PC-3 (cell line): ENCODE measurements at regions not wholly inside any gene's neighbourhood (a gene's known extent, or its start where the extent isn't known, plus 50 kb on each side); places are given as distances from the start of the nearest gene placed in this dataset.

Experiments
- ATAC-seq: fragments of 200-7000 bp; cut with Tn5 transposase; 2 replicates; pipeline ENCODE4 v1.9.1; 2020; ENCODE audit warnings: mild to moderate bottlenecking, moderate library complexity
- BruUV-seq: library from RNA; stranded (reverse); fragments of 400-500 nt; replicated peaks from 2 replicates; lab custom pipeline; 2021; lab: Mats Ljungman, UMichigan
- CTCF ChIA-PET: fragments of 300-600 bp; sonication (Branson Sonifier 250); formaldehyde crosslinking; loops from one replicate; lab custom pipeline; 2022; ENCODE audit warnings: antibody characterized with exemption; lab: Charles Lee
- POLR2A ChIA-PET: fragments of 300-600 bp; sonication (Branson Sonifier 250); formaldehyde crosslinking; loops from one replicate; lab custom pipeline; 2022; ENCODE audit warnings: antibody characterized with exemption; ENCODE audit not compliant: unreplicated experiment; lab: Charles Lee
- DNase-seq: peaks from one replicate; pipeline ENCODE4 v3.0.0-alpha.2; 2015
- H2AFZ ChIP-seq: fragments of 300-600 bp; sonication (generic); 2 replicates; pipeline ENCODE4 v1.6.0; 2016; ENCODE audit warnings: antibody characterized with exemption, low read length
- H3F3A ChIP-seq: fragments of 300-600 bp; sonication (generic); one replicate; pipeline ENCODE4 v1.6.0; 2017; ENCODE audit warnings: antibody characterized with exemption, low read length, control low read depth, mild to moderate bottlenecking; ENCODE audit not compliant: unreplicated experiment
- H3K27ac ChIP-seq: fragments of 300-600 bp; sonication (generic); 2 replicates; pipeline ENCODE4 v1.5.1; 2016; ENCODE audit warnings: mild to moderate bottlenecking, low read length
- H3K27me3 ChIP-seq: fragments of 300-600 bp; sonication (generic); 2 replicates; pipeline ENCODE4 v1.6.1; 2016; ENCODE audit warnings: low read length, mixed read lengths
- H3K36me3 ChIP-seq: fragments of 300-600 bp; sonication (generic); 2 replicates; pipeline ENCODE4 v1.6.1; 2016; ENCODE audit warnings: low read depth, mixed run types, low read length, mixed read lengths
- H3K4me1 ChIP-seq: fragments of 300-600 bp; sonication (generic); 2 replicates; pipeline ENCODE4 v1.5.1; 2016; ENCODE audit warnings: low read length; ENCODE audit not compliant: insufficient read depth
- H3K4me2 ChIP-seq: fragments of 300-600 bp; sonication (generic); 2 replicates; pipeline ENCODE4 v1.6.0; 2016; ENCODE audit warnings: low read length
- H3K4me3 ChIP-seq: fragments of 300-600 bp; sonication (generic); 2 replicates; pipeline ENCODE4 v1.5.1; 2016; ENCODE audit warnings: mild to moderate bottlenecking, low read length, mixed read lengths
- H3K79me2 ChIP-seq: fragments of 300-600 bp; sonication (generic); 2 replicates; pipeline ENCODE4 v1.6.1; 2017; ENCODE audit warnings: low read length, mixed read lengths
- H3K9ac ChIP-seq: fragments of 300-600 bp; sonication (generic); 2 replicates; pipeline ENCODE4 v1.6.0; 2016; ENCODE audit warnings: mild to moderate bottlenecking, low read length
- H3K9me2 ChIP-seq: fragments of 300-600 bp; sonication (generic); replicated peaks from 2 replicates; pipeline ENCODE4 v1.6.1; 2016; ENCODE audit warnings: mixed run types, low read length, mixed read lengths
- H3K9me3 ChIP-seq: fragments of 300-600 bp; sonication (generic); 2 replicates; pipeline ENCODE4 v1.6.1; 2016; ENCODE audit warnings: low read length, mixed read lengths
- H4K20me1 ChIP-seq: fragments of 300-600 bp; sonication (generic); 2 replicates; pipeline ENCODE4 v1.6.1; 2016; ENCODE audit warnings: low read length, mixed read lengths
- CTCF ChIP-seq: fragments of 300-600 bp; sonication (generic); conservative IDR thresholded peaks from 2 replicates; pipeline ENCODE4 v1.5.1; 2017; ENCODE audit warnings: antibody characterized with exemption, low read depth, mild to moderate bottlenecking, low read length
- EZH2 ChIP-seq: fragments of 300-600 bp; sonication (generic); IDR thresholded peaks from one replicate; pipeline ENCODE4 v1.6.1; 2017; ENCODE audit warnings: antibody characterized with exemption, mild to moderate bottlenecking, low read length; ENCODE audit not compliant: unreplicated experiment
- EZH2phosphoT487 ChIP-seq: fragments of 300-600 bp; sonication (generic); IDR thresholded peaks from 2 replicates; pipeline ENCODE4 v1.6.1; 2018; ENCODE audit warnings: mild to moderate bottlenecking, antibody characterized with exemption, low read length, borderline replicate concordance
- intact Hi-C: fragments of 100-400 bp; cut with micrococcal nuclease; formaldehyde crosslinking; loops from 2 replicates; pipeline ENCODE4 v1.9.0; 2023

GRCh38 chr10:28151636-28152035 lies 151.2 kb downstream of the MPP7 start:
- BruUV-seq = no TSS peak
- Histone ChIP-seq H3K9me3 (no peaks in the 10 kb centered on the region), H3K4me3 (no peak overlapping the region), H2AFZ (no peak overlapping the region), H3K4me1 (no peaks in the 10 kb centered on the region), H3K9me2 (no peaks in the 10 kb centered on the region), H3K4me2 (no peak overlapping the region), H3F3A (no peaks in the 10 kb centered on the region), H3K27me3 (no peaks in the 10 kb centered on the region), H3K79me2 (no peaks in the 10 kb centered on the region), H3K36me3 (no peaks in the 10 kb centered on the region), H3K9ac (no peak overlapping the region), H4K20me1 (no peaks in the 10 kb centered on the region), H3K27ac (no peak overlapping the region)
- ATAC-seq (no peak), DNase-seq (no peak)
- no peak for TF ChIP-seq EZH2phosphoT487
- no peak for TF ChIP-seq CTCF
- no peak for TF ChIP-seq EZH2
- intact Hi-C loops = no loop called here
- POLR2A ChIA-PET = no interaction called here
- CTCF ChIA-PET = no interaction called here

DNA sequence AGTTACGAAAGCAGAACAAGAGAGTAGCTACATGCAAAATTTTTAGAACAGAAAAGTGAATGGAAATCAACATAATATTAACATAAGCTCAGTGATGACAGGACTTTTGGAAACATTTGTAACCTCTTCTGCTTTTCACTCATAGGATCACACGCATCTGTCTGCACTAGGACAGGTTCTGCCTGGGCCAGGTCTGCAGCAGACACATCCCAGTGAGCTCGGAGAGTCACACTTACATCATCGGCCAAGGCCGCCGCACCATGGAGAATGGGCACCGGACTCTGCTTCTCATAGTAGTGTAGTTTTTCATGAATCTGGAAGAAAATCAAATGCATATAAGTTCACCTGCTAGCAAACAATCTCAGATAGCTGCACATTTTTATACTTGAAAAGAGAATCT lies 150.9 kb upstream of the ODAD2 start:
- ATAC-seq = no peak
- Histone ChIP-seq H3K4me3 (no peak overlapping the region), H3F3A (no peaks in the 10 kb centered on the region), H3K4me1 (no peaks in the 10 kb centered on the region), H2AFZ (no peak overlapping the region), H3K27me3 (no peaks in the 10 kb centered on the region), H3K27ac (no peak overlapping the region), H3K79me2 (no peaks in the 10 kb centered on the region), H4K20me1 (no peaks in the 10 kb centered on the region), H3K9me3 (no peaks in the 10 kb centered on the region), H3K4me2 (no peak overlapping the region), H3K9ac (no peak overlapping the region), H3K36me3 (no peaks in the 10 kb centered on the region), H3K9me2 (no peaks in the 10 kb centered on the region)
- ChIA-PET CTCF (no interaction called here), POLR2A (no interaction called here)
- TF ChIP-seq EZH2 (no peak), CTCF (no peak), EZH2phosphoT487 (no peak)
- no peak for DNase-seq
- intact Hi-C loops = no loop called here
- no TSS peak for BruUV-seq

DNA sequence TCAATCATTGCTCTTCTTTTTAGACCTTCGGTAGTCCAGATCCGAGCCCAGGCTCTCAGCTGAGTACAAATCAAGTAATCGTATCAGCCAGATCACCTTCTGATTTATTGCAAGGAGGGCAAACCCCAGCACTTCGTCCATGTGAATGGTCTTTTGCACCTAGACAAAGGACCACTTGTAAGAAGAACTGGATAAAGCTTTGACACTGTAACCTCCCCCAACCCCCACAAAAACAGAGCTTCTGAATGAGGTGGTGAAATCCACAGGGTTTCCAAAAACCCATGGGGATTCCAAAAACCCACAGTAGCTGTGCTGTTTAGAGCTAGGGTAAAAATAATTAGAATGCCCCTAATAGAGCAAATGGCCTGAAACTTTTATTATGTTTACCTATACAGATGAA lies 148.8 kb upstream of the ODAD2 start:
- Histone ChIP-seq H3K4me1 (no peaks in the 10 kb centered on the region), H3K27me3 (no peaks in the 10 kb centered on the region), H3K4me3 (no peak overlapping the region), H3K4me2 (no peak overlapping the region), H3K27ac (no peak overlapping the region), H3K9ac (no peak overlapping the region), H4K20me1 (no peaks in the 10 kb centered on the region), H3K9me2 (no peaks in the 10 kb centered on the region), H3K9me3 (no peaks in the 10 kb centered on the region), H3F3A (no peaks in the 10 kb centered on the region), H3K36me3 (no peaks in the 10 kb centered on the region), H3K79me2 (no peaks in the 10 kb centered on the region), H2AFZ (no peak overlapping the region)
- BruUV-seq = no TSS peak
- no peak for TF ChIP-seq EZH2phosphoT487
- DNase-seq (no peak), ATAC-seq (no peak)
- POLR2A ChIA-PET = no interaction called here
- intact Hi-C loops = no loop called here
- CTCF ChIA-PET = no interaction called here
